Brain microvascular endothelial cell (primary cell): ENCODE measurements at regions not wholly inside any gene's neighbourhood (a gene's known extent, or its start where the extent isn't known, plus 50 kb on each side); places are given as distances from the start of the nearest gene placed in this dataset.

ENCODE experiments used
- DNase-seq: peaks from one replicate; pipeline ENCODE4 v3.0.0-alpha.2; 2020
- H3K27ac ChIP-seq: fragments of 250-450 bp; sonication (Bioruptor Pico); 2 replicates; pipeline ENCODE4 v1.5.1; 2020; ENCODE audit warnings: mild to moderate bottlenecking, moderate library complexity
- H3K27me3 ChIP-seq: fragments of 250-450 bp; sonication (Bioruptor Pico); replicated peaks from 2 replicates; pipeline ENCODE4 v1.5.1; 2020; ENCODE audit warnings: mild to moderate bottlenecking
- H3K36me3 ChIP-seq: fragments of 250-450 bp; sonication (Bioruptor Pico); replicated peaks from 2 replicates; pipeline ENCODE4 v1.5.1; 2020; ENCODE audit warnings: mild to moderate bottlenecking
- H3K4me3 ChIP-seq: 2 replicates; pipeline ENCODE4 v1.5.1; 2011; ENCODE audit warnings: low read depth, mild to moderate bottlenecking, control low read depth, low read length, moderate library complexity
- in situ Hi-C: cut with HindIII; loops from 2 replicates; pipeline ENCODE4 v1.10.0; 2017; ENCODE audit warnings: low sequenced_read_pairs, low pct_ligation_motif_present
- TF ChIP-seq, protein P1 (sequence below): IDR thresholded peaks from 2 replicates; pipeline ENCODE4 v1.5.1; 2011; ENCODE audit warnings: low read depth, mild to moderate bottlenecking, moderate library complexity, low read length, control low read depth, inconsistent platforms; ENCODE audit errors: missing control alignments

DNA sequence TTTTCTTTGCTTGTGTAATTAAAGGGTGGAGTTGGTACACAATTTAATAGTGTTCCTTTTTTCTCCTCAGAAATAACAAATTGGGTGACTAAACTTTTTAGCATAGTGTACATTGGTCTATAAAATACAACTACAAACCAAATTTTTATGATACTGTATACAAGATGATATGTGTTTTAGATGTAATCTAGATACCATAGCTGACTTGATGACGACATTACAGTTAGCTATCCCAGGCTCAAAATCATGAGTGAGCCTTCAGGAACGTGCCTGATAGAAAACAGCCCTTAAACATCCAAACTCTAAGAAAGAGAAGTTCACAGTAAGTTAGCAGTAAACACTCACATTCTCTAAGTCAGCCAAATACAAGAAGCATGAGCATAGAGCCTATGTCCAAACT is 99.0 kb upstream of the SSTR1 start:
- no peak overlapping the region for H3K4me3 ChIP-seq
- TF ChIP-seq, protein P1, sequence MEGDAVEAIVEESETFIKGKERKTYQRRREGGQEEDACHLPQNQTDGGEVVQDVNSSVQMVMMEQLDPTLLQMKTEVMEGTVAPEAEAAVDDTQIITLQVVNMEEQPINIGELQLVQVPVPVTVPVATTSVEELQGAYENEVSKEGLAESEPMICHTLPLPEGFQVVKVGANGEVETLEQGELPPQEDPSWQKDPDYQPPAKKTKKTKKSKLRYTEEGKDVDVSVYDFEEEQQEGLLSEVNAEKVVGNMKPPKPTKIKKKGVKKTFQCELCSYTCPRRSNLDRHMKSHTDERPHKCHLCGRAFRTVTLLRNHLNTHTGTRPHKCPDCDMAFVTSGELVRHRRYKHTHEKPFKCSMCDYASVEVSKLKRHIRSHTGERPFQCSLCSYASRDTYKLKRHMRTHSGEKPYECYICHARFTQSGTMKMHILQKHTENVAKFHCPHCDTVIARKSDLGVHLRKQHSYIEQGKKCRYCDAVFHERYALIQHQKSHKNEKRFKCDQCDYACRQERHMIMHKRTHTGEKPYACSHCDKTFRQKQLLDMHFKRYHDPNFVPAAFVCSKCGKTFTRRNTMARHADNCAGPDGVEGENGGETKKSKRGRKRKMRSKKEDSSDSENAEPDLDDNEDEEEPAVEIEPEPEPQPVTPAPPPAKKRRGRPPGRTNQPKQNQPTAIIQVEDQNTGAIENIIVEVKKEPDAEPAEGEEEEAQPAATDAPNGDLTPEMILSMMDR, result no peak
- no peaks in the 10 kb centered on the region for H3K27me3 ChIP-seq
- in situ Hi-C loops, result no loop called here
- H3K27ac ChIP-seq, result no peak overlapping the region
- DNase-seq, result no peak
- no peaks in the 10 kb centered on the region for H3K36me3 ChIP-seq

DNA sequence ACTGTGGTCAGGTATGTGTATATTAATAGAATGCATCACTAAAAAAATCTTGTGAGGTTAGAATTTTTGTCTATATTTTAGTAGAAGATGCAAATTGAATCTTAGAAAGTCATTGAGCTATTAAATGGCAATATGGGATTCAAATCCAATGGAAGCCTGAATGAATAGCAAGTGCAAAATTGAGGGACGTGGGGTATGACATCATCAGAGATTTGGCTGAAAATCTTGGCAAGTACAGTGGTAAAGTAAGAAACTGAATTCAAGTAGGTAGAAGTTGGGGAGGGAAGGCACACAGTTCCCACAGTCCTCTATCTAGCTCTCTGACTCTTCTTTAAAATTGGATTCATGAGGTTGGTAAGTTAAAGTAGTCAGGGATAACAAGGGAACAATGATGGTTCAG is 97.4 kb upstream of the SSTR1 start:
- TF ChIP-seq, protein P1, result no peak
- no peaks in the 10 kb centered on the region for H3K27me3 ChIP-seq
- no peak overlapping the region for H3K27ac ChIP-seq
- in situ Hi-C loops, result no loop called here
- no peak overlapping the region for H3K4me3 ChIP-seq
- no peak for DNase-seq
- H3K36me3 ChIP-seq, result no peaks in the 10 kb centered on the region

DNA sequence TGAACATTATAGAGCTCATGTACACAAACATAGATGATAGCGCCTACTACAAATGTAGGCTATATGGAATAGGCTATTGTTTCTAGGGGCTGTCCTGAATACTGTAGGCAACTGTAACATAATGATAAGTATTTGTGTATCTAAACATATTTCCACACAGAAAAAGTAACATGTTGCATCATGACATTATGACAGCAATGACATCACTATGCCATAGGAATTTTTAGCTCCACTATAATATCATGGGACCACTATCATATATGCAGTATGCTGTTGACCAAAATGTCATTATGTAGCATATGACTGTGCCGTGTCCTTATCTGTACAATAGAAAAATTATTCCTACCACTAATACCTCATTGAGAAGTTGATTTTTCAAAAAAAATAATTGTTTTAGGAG is 96.7 kb upstream of the SSTR1 start:
- in situ Hi-C loops, result no loop called here
- Histone ChIP-seq H3K27me3 (no peaks in the 10 kb centered on the region), H3K4me3 (no peak overlapping the region), H3K36me3 (no peaks in the 10 kb centered on the region), H3K27ac (no peak overlapping the region)
- TF ChIP-seq, protein P1, result no peak
- no peak for DNase-seq

- Histone ChIP-seq H3K36me3 (no peaks in the 10 kb centered on the region), H3K4me3 (no peak overlapping the region), H3K27ac (no peak overlapping the region), H3K27me3 (no peaks in the 10 kb centered on the region)
- in situ Hi-C loops, result no loop called here
- no peak for DNase-seq
- TF ChIP-seq, protein P1, result no peak
Measured at GRCh38 chr14:38113546-38113945, 94.2 kb upstream of the SSTR1 start.

DNA sequence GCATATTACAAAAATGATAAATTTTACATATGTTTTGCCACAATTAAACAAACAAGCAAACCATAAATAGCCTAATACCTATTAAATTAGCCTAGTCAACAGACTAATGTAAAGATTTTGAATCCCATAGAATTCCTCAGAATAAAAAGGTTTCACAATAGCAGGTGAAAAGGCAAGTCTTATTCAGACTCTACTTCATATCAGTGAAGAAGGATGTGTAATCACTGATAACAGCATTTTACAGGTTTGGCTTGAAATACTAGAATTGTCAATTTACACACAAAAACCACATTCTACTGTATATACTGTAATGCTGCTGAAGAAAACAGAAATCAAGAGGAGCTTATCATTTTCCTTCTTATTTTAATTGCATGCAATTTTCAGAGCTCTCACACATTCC is 90.8 kb upstream of the SSTR1 start:
- H3K4me3 ChIP-seq, result no peak overlapping the region
- H3K27ac ChIP-seq, result no peak overlapping the region
- in situ Hi-C loops, result no loop called here
- DNase-seq, result no peak
- H3K36me3 ChIP-seq, result no peaks in the 10 kb centered on the region
- TF ChIP-seq, protein P1, result no peak
- no peaks in the 10 kb centered on the region for H3K27me3 ChIP-seq

DNA sequence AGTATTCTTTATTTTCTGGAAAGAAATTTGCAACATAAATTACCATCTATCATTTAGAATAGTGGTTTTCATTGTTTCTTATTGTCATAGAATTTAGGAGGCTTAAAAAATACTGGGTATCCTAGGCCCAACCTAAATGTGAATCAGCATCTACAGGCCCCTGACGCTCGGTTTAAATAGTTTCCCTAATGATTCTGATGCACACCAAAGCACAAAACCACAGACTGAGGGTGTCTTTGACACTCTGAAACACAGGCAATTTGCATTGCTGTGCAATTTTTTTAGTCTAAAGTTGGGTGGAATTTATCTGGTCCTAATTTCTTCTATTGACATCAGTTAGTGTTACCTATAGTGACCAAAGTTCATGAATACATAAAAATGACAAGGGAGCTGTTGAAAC is 87.6 kb upstream of the SSTR1 start:
- no peak for DNase-seq
- H3K36me3 ChIP-seq, result no peaks in the 10 kb centered on the region
- TF ChIP-seq, protein P1, result no peak
- H3K27ac ChIP-seq, result no peak overlapping the region
- H3K27me3 ChIP-seq, result no peaks in the 10 kb centered on the region
- H3K4me3 ChIP-seq, result no peak overlapping the region
- in situ Hi-C loops, result no loop called here
